SJSA1 (cell line): ENCODE measurements at regions not wholly inside any gene's neighbourhood (a gene's known extent, or its start where the extent isn't known, plus 50 kb on each side); places are given as distances from the start of the nearest gene placed in this dataset.

ENCODE experiments used
- DNase-seq, 2 experiments: peaks; one replicate each; pipeline ENCODE4 v3.0.0-alpha.2; 2015 to 2020; ENCODE audit warnings: low spot score in 2 of 2, low read depth in 1 of 2
- H3K27ac ChIP-seq: fragments of 250-450 bp; sonication (Bioruptor Pico); 2 replicates; pipeline ENCODE4 v1.5.1; 2020; ENCODE audit warnings: mild to moderate bottlenecking, moderate library complexity
- H3K27me3 ChIP-seq: fragments of 250-450 bp; sonication (Bioruptor Pico); replicated peaks from 2 replicates; pipeline ENCODE4 v1.5.1; 2020; ENCODE audit warnings: mild to moderate bottlenecking, moderate library complexity
- H3K36me3 ChIP-seq: fragments of 250-450 bp; sonication (Bioruptor Pico); 2 replicates; pipeline ENCODE4 v1.5.1; 2020; ENCODE audit warnings: mild to moderate bottlenecking
- H3K4me1 ChIP-seq: fragments of 250-450 bp; sonication (Bioruptor Pico); replicated peaks from 2 replicates; pipeline ENCODE4 v1.6.1; 2021; ENCODE audit warnings: mild to moderate bottlenecking
- H3K4me3 ChIP-seq: fragments of 250-450 bp; sonication (Bioruptor Pico); 2 replicates; pipeline ENCODE4 v1.5.1; 2020; ENCODE audit warnings: mild to moderate bottlenecking
- H3K9me3 ChIP-seq: fragments of 250-450 bp; sonication (Bioruptor Pico); replicated peaks from 2 replicates; pipeline ENCODE4 v1.5.1; 2020; ENCODE audit warnings: mild to moderate bottlenecking

DNA sequence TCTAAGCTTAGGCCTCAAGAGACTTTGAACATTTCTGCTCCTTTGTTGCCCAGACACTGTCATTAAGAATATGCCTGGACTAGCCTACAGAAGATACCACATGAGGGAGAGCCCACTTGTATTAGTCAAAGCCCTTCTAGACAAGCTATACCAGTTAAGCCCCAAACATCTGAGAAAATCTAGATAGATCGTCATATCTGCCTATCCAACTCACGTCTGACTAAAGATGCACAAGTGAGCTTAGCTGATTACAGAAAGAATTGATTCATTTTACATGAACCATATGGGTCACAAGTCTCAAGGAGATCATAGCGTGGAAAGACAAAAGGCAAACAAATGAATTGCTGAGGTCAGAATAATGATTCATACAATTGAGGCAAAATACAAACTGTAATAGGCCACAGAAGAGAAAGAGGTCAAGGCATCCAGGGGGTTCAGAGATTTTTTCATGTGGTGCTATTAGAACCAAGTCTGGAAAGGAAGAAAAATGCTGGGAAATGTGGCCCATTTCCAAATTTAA is 1155.5 kb upstream of the TENM4 start:
- no peak overlapping the region for H3K4me3 ChIP-seq
- H3K27ac ChIP-seq = no peak overlapping the region
- H3K4me1 ChIP-seq = no peaks in the 10 kb centered on the region; the same call in 1 of the 2 replicates
- no peaks in the 10 kb centered on the region for H3K27me3 ChIP-seq
- H3K9me3 ChIP-seq = no peaks in the 10 kb centered on the region
- no peaks in the 10 kb centered on the region for H3K36me3 ChIP-seq
- DNase-seq = no peak

DNA sequence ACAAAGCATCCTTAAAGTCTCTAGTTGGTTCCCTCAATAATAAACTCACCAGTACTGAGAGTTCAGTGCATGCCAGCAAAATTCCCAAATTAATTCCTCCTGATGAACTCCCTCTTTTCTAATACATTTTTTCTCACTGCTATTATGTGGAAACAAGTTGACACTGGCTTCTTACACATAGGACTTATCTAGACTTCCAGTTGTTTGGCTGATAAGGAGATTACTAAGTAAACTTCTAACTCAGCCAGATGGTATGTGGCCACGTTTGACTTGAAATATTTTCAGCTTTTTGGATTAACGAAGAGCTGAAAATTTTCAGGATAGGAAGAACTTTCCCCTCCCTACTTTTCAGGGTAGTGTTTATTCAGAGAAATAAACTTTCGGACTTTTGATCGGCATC is 1154.2 kb upstream of the TENM4 start:
- Histone ChIP-seq H3K27ac (no peak overlapping the region), H3K27me3 (no peaks in the 10 kb centered on the region), H3K4me1 (no peaks in the 10 kb centered on the region; the same call in 1 of the 2 replicates), H3K4me3 (no peak overlapping the region), H3K9me3 (no peaks in the 10 kb centered on the region), H3K36me3 (no peaks in the 10 kb centered on the region)
- DNase-seq = peak in 1 of 2 experiments; percentile 0

GRCh38 chr11:80593648-80594374 is 1153.0 kb upstream of the TENM4 start:
- Histone ChIP-seq H3K27ac (no peak overlapping the region), H3K4me3 (no peak overlapping the region), H3K27me3 (no peaks in the 10 kb centered on the region), H3K4me1 (no peaks in the 10 kb centered on the region; the same call in 1 of the 2 replicates), H3K36me3 (no peaks in the 10 kb centered on the region), H3K9me3 (no peaks in the 10 kb centered on the region)
- peak; percentile 10 to 30 for DNase-seq

- Histone ChIP-seq H3K4me1 (no peaks in the 10 kb centered on the region; the same call in 1 of the 2 replicates), H3K27ac (no peak overlapping the region), H3K4me3 (no peak overlapping the region), H3K36me3 (no peaks in the 10 kb centered on the region), H3K9me3 (no peaks in the 10 kb centered on the region), H3K27me3 (no peaks in the 10 kb centered on the region)
- DNase-seq = no peak
Measured at GRCh38 chr11:80592546-80592945, 1151.7 kb upstream of the TENM4 start.

DNA sequence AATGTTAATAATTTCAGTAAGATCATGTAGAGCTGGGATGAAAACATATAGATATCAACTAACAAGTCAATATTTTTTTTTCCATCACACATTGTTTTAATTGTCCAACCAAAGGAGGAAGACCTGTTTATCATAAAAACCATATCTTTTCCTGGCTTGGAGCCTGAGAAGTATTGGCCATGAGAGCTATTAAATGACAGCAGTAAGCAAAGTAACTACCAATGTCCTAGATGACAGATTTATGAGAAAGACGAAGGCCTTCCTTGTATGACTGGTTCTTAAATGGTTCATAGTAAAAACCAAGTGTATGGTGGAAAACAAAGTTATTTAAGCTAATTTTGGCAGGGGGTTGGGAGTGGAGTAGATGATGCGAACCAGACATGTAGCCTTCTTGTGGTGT is 1147.1 kb upstream of the TENM4 start:
- no peak for DNase-seq
- Histone ChIP-seq H3K27ac (no peak overlapping the region), H3K36me3 (no peaks in the 10 kb centered on the region), H3K4me3 (no peak overlapping the region), H3K9me3 (no peaks in the 10 kb centered on the region), H3K27me3 (no peaks in the 10 kb centered on the region), H3K4me1 (no peaks in the 10 kb centered on the region)

GRCh38 chr11:80586464-80586863 is 1145.6 kb upstream of the TENM4 start:
- Histone ChIP-seq H3K36me3 (no peaks in the 10 kb centered on the region), H3K9me3 (no peaks in the 10 kb centered on the region), H3K27me3 (no peaks in the 10 kb centered on the region), H3K4me3 (no peak overlapping the region), H3K4me1 (no peaks in the 10 kb centered on the region), H3K27ac (no peak overlapping the region)
- no peak for DNase-seq

DNA sequence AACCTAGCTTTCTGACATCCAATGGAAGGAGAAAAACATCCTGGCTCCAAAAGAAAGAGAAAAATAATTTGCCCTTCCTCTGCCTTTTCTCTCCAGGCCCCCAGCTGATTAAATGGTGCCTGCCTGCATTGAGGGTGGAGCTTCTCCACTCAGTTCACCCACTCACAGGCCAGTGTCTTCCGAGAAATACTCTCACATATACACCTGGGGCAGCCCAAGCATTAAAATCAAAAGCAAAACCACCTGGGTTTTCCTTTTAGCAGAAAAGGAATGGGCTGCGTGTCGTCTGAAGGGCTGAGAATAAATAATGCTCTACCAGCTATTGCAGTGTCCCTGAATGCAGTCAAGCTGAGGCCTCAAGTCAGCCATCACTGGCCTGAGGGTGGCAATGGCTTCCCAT is 1143.8 kb upstream of the TENM4 start:
- no peaks in the 10 kb centered on the region for H3K4me1 ChIP-seq
- no peak overlapping the region for H3K27ac ChIP-seq
- H3K27me3 ChIP-seq = no peaks in the 10 kb centered on the region
- no peak overlapping the region for H3K4me3 ChIP-seq
- no peaks in the 10 kb centered on the region for H3K36me3 ChIP-seq
- H3K9me3 ChIP-seq = no peaks in the 10 kb centered on the region
- no peak for DNase-seq

- Histone ChIP-seq H3K9me3 (no peaks in the 10 kb centered on the region), H3K4me3 (no peak overlapping the region), H3K27ac (no peak overlapping the region), H3K36me3 (no peaks in the 10 kb centered on the region), H3K27me3 (no peaks in the 10 kb centered on the region), H3K4me1 (no peaks in the 10 kb centered on the region)
- DNase-seq = no peak
Measured at GRCh38 chr11:80569832-80570231, 1129.0 kb upstream of the TENM4 start.

GRCh38 chr11:80565231-80565630 is 1124.4 kb upstream of the TENM4 start:
- no peaks in the 10 kb centered on the region for H3K4me1 ChIP-seq
- no peak overlapping the region for H3K27ac ChIP-seq
- no peaks in the 10 kb centered on the region for H3K36me3 ChIP-seq
- no peak for DNase-seq
- H3K4me3 ChIP-seq = no peak overlapping the region
- H3K27me3 ChIP-seq = no peaks in the 10 kb centered on the region
- no peaks in the 10 kb centered on the region for H3K9me3 ChIP-seq

DNA sequence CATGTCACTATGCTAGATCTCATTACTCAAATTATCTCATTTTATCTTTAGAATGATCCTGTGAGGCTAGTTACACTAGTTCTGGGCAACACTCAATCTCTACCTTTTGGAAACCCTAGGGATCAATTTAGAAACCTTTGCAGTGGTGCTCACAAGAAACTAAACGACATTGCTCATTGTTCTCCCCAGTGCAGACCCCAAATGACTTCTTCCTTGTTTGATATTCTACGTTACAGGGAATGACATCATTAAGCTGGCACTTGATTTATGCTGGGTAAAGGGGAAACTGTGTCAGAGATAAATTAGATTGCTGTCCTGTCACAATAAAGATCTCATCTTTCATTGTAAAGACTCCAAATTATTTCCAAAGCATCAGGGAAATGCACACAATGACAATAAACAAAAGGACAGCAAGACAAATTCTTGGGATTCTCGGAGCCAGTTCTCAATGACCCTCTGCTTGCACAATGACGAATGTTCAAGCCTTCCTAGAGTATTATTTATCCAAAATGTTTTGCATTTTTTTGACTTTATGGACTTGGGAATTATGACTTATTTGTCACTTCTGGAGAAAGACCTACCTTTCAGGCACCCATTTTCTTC is 1121.8 kb upstream of the TENM4 start:
- Histone ChIP-seq H3K27ac (no peak overlapping the region), H3K27me3 (no peaks in the 10 kb centered on the region), H3K36me3 (no peaks in the 10 kb centered on the region), H3K9me3 (no peaks in the 10 kb centered on the region), H3K4me3 (no peak overlapping the region), H3K4me1 (no peaks in the 10 kb centered on the region)
- no peak for DNase-seq

DNA sequence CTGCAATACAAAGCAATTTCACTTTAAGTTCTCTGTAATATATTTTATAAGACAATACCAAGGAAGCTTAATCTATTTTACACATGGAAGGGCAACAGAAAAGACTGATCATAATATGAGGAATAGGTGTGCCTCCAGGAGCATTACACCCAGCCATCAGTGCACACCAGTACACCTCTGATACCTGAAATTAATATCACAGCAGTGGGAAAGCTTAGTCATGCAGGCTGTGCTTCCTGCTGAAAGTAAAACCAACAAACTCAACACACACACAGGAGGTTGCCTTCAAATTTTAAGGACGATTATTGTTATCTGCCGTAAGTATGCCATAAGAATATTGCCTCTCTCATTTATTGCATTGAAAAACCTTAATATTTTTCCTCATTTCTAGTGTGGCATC is 1119.1 kb upstream of the TENM4 start:
- Histone ChIP-seq H3K4me1 (no peaks in the 10 kb centered on the region), H3K27ac (no peak overlapping the region), H3K27me3 (no peaks in the 10 kb centered on the region), H3K36me3 (no peaks in the 10 kb centered on the region), H3K4me3 (no peak overlapping the region), H3K9me3 (no peaks in the 10 kb centered on the region)
- DNase-seq = no peak

DNA sequence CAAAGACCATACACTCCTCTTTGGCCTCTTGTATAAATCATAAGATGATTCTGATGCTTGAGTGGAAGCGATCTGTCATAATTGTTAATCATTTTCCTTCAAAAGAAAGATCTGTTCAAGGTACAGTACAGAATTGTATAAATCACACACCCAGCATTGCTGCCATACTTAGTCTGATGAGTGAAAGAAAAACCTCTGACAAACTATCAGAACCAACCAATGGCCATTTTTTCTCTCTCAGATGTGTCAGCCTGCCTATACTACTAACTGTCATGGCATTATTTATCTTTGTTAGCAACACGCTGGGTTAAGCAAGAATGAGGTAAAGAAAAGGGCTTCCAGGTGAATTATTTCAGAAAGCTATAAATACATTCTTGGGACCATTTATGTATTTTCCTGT is 1112.7 kb upstream of the TENM4 start:
- Histone ChIP-seq H3K4me1 (no peaks in the 10 kb centered on the region), H3K27ac (no peak overlapping the region), H3K4me3 (no peak overlapping the region), H3K27me3 (no peaks in the 10 kb centered on the region), H3K9me3 (no peaks in the 10 kb centered on the region), H3K36me3 (no peaks in the 10 kb centered on the region)
- DNase-seq = no peak

DNA sequence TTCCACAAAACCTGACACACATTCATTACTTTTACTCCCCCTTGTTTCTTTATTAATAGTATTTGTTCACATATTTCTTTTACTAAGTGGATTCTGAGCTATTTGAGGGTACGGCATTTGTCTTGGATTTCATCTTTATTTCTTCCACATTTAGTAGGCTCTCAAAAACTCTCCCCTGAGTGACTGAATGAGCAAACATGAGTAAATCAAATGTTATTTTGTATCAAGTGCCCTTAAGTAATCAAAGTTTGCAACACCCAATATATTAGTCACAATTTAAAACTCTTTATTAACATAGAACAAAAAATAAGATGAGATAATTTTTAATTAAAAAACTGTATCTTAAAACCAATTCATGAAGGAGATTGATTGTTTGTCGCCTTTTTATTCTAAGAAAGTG is 1101.9 kb upstream of the TENM4 start:
- no peaks in the 10 kb centered on the region for H3K4me1 ChIP-seq
- DNase-seq = no peak
- H3K36me3 ChIP-seq = no peaks in the 10 kb centered on the region
- H3K9me3 ChIP-seq = no peaks in the 10 kb centered on the region
- no peak overlapping the region for H3K4me3 ChIP-seq
- H3K27me3 ChIP-seq = no peaks in the 10 kb centered on the region
- no peak overlapping the region for H3K27ac ChIP-seq

DNA sequence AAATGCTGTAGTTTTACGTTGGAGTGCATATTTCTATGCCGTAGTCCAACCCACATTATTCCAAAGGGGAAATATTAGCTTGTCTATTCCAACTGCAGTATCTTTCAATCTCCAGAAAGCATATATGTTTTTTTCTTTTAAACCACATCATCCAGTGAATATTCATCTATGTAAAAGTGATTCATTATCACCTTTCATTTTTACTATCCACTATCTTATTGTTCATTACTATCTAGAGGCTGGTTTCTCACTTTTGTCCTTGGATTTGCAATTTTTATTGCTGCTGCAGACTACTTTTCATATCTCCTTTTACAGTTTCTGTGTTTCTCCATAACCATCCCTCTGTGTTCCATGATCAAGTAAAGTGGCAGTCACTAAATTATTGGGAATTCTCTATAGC is 1097.2 kb upstream of the TENM4 start:
- no peaks in the 10 kb centered on the region for H3K4me1 ChIP-seq
- H3K36me3 ChIP-seq = no peaks in the 10 kb centered on the region
- DNase-seq = no peak
- H3K27me3 ChIP-seq = no peaks in the 10 kb centered on the region
- H3K4me3 ChIP-seq = no peak overlapping the region
- no peaks in the 10 kb centered on the region for H3K9me3 ChIP-seq
- no peak overlapping the region for H3K27ac ChIP-seq
